Ovary (tissue), 7 donors: ENCODE measurements at regions not wholly inside any gene's neighbourhood (a gene's known extent, or its start where the extent isn't known, plus 50 kb on each side); places are given as distances from the start of the nearest gene placed in this dataset.

ENCODE experiments used
- DNase-seq, 5 donors: peaks; one replicate each; pipeline ENCODE4 v3.0.0-alpha.2; 2019 to 2020
- H3K27ac ChIP-seq, 2 donors: fragments of 200-600 bp; one replicate each; pipeline versions ENCODE4 v1.5.1 to v1.8.0; 2019 to 2022
- H3K27me3 ChIP-seq: fragments of 200-600 bp; one replicate; pipeline ENCODE4 v1.8.0; 2022
- H3K36me3 ChIP-seq: fragments of 200-600 bp; sonication (generic); one replicate; pipeline ENCODE4 v1.5.1; 2019
- H3K4me1 ChIP-seq: one replicate; pipeline ENCODE4 v1.8.1; 2013; ENCODE audit warnings: mild to moderate bottlenecking, moderate library complexity; ENCODE audit not compliant: insufficient read depth
- H3K4me3 ChIP-seq: fragments of 200-600 bp; sonication (generic); one replicate; pipeline ENCODE4 v1.5.1; 2017
- H3K9me3 ChIP-seq, 2 donors: fragments of 200-600 bp in 1 of 2; sonication (generic) in 1 of 2; one replicate each; pipeline versions ENCODE4 v1.5.1 to v1.8.1; 2013 to 2019; ENCODE audit warnings: mild to moderate bottlenecking in 1 of 2, moderate library complexity in 1 of 2
- CTCF ChIP-seq, 3 donors: fragments of 450-650 bp in 2 of 3; fragments of 200-600 bp in 1 of 3; IDR thresholded peaks; one replicate each; pipeline versions ENCODE4 v1.5.1 to v1.8.0; 2016 to 2022; ENCODE audit warnings: antibody characterized with exemption in 3 of 3, mild to moderate bottlenecking in 1 of 3
- EP300 ChIP-seq: sonication (generic); formaldehyde crosslinking; IDR thresholded peaks from one replicate; pipeline ENCODE4 v1.6.1; 2017; ENCODE audit warnings: antibody characterized with exemption
- POLR2A ChIP-seq: fragments of 450-650 bp; IDR thresholded peaks from one replicate; pipeline ENCODE4 v1.6.1; 2017; ENCODE audit warnings: antibody characterized with exemption, mild to moderate bottlenecking, moderate library complexity
- WGBS, 3 donors: extraction: QIAGEN DNeasy Blood & Tissue Kit in 1 of 3; methylation state at CpG; one replicate each; pipeline versions ENCODE4 v1.1.5 to v1.1.7; 2013 to 2017; 5-methylcytosine and 5-hydroxymethylcytosine counted together
- intact Hi-C, 4 donors: fragments of 100-400 bp; cut with DNase I; formaldehyde crosslinking; loops; one replicate each; pipeline versions ENCODE4 v1.11.0 to v1.15.1; 2022 to 2023
- donor health status: DM: no; HTN: no; CAD: no; lungs with moderate emphysema.
- donor health status: DM: no; HTN: no; CAD: no.
- donor health status: Bipolar disorder and iron deficiency.
- donor health status: DM: no; HTN: no; CAD: no.
- donor health status: DM: yes; HTN: yes; CAD: no.

- Histone ChIP-seq H3K27me3 (no peaks in the 10 kb centered on the region), H3K4me3 (no peak overlapping the region), H3K4me1 (no peaks in the 10 kb centered on the region), H3K36me3 (no peaks in the 10 kb centered on the region), H3K27ac (no peak overlapping the region), H3K9me3 (no peaks in the 10 kb centered on the region)
- intact Hi-C loops = no loop called here
- no peak for DNase-seq
- TF ChIP-seq POLR2A = no peak
- no peak for TF ChIP-seq EP300
- TF ChIP-seq CTCF (IDR thresholded peaks at IDR 0.05) = no peak
- WGBS, 3 donors = 75 to 85% (median 77%) methylated on average over 3 of the region's 3 CpGs
Observed at GRCh38 chr4:11691236-11691635, 262.5 kb upstream of the HS3ST1 start.

DNA sequence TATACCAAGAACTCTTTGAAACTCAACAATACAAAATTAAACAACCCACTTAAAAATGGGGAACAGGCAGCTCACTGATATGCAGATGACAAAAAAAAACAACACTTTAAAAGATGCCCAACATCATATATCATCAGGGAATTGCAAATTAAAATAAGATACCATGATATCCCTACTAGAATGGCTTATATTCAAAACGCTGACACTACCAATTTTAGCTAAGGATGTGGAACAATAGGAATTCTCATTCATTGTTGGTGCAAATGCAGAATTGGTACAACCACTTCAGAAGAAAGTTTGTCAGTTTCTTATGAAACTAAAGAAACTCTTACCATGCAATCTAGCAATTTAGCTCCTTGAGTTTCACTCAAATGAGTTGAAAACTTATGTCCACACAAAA, 259.0 kb upstream of the HS3ST1 start:
- intact Hi-C loops = no loop called here
- Histone ChIP-seq H3K4me1 (no peaks in the 10 kb centered on the region), H3K27ac (no peak overlapping the region), H3K27me3 (no peaks in the 10 kb centered on the region), H3K9me3 (no peaks in the 10 kb centered on the region), H3K36me3 (no peaks in the 10 kb centered on the region), H3K4me3 (no peak overlapping the region)
- DNase-seq = no peak
- TF ChIP-seq EP300 (no peak), POLR2A (no peak), CTCF (IDR thresholded peaks at IDR 0.05) (no peak)
- 88 to 90% (median 90%) methylated on average over 1 of the region's 1 CpG for WGBS, 3 donors

GRCh38 chr4:11685481-11685880, 256.8 kb upstream of the HS3ST1 start:
- 89 to 92% (median 90%) methylated on average over 5 of the region's 5 CpGs for WGBS, 3 donors
- Histone ChIP-seq H3K9me3 (no peaks in the 10 kb centered on the region), H3K27ac (no peak overlapping the region), H3K4me1 (no peaks in the 10 kb centered on the region), H3K27me3 (no peaks in the 10 kb centered on the region), H3K36me3 (no peaks in the 10 kb centered on the region), H3K4me3 (no peak overlapping the region)
- no peak for DNase-seq
- intact Hi-C loops = no loop called here
- TF ChIP-seq CTCF (IDR thresholded peaks at IDR 0.05) = no peak
- no peak for TF ChIP-seq POLR2A
- no peak for TF ChIP-seq EP300

DNA sequence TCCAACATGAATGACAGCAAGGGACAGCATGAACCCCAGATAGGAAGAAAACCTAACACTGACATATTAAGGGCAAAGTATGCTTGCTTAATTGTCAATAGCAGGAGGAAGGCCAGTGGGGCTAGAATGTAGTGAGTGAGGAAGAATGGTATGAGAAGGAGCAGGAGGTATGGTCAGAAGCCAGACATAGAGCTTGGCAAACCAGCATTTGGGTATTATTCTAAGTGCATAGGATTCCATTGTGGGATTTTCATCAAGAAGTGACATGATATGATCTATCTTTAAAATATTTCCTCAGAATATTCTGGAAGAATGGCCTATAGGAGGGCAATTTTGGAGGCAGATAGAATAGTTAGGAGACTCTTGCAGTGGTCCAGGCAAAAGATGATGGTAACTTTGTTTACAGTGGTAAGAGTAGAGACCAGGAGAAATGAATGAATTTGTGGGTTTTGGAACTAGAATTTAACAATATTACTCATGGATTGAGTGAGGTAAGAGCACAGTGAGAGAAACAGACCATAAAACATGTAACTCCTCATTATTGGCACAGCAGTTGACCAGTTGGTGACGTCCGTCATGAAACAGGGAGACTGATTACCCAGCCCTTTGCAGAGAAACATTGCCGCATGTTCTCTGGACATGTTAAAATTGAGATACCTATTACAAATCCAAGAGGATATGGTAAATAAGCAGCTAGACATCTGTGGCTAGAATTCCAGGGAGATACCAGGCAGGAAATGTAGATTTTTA, 246.5 kb upstream of the HS3ST1 start:
- H3K27me3 ChIP-seq = no peaks in the 10 kb centered on the region
- H3K9me3 ChIP-seq = no peaks in the 10 kb centered on the region
- DNase-seq = no peak
- no peak overlapping the region for H3K27ac ChIP-seq
- TF ChIP-seq EP300 (no peak), CTCF (IDR thresholded peaks at IDR 0.05) (no peak), POLR2A (no peak)
- 89 to 96% (median 95%) methylated on average over 3 of the region's 3 CpGs for WGBS, 3 donors
- no peak overlapping the region for H3K4me3 ChIP-seq
- intact Hi-C loops = no loop called here
- no peaks in the 10 kb centered on the region for H3K4me1 ChIP-seq
- H3K36me3 ChIP-seq = no peaks in the 10 kb centered on the region
